A549 (cell line): ENCODE measurements at regions not wholly inside any gene's neighbourhood (a gene's known extent, or its start where the extent isn't known, plus 50 kb on each side); places are given as distances from the start of the nearest gene placed in this dataset.

Experiments used
- BCL3 ChIP-seq: fragments of >200 bp; sonication (Bioruptor Twin); formaldehyde crosslinking; IDR thresholded peaks from 3 replicates; pipeline ENCODE4 v1.6.1; 2016
- CEBPB ChIP-seq, 2 experiments: fragments of >200 bp in 1 of 2; sonication (Bioruptor Twin) in 1 of 2; formaldehyde crosslinking in 1 of 2; IDR thresholded peaks; 2 replicates each; pipeline ENCODE4 v1.6.1; 2012 to 2016
- CTCF ChIP-seq: fragments of >200 bp; sonication (Bioruptor Twin); formaldehyde crosslinking; IDR thresholded peaks from 3 replicates; pipeline ENCODE4 v1.5.1; 2016
- HDAC2 ChIP-seq: fragments of 200-600 bp; sonication (generic); IDR thresholded peaks from 2 replicates; pipeline ENCODE4 v1.6.1; 2016
- KDM1A ChIP-seq: fragments of 200-600 bp; sonication (generic); IDR thresholded peaks from 2 replicates; pipeline ENCODE4 v1.6.1; 2016; ENCODE audit warnings: low read depth, mild to moderate bottlenecking
- MAX ChIP-seq: IDR thresholded peaks from 2 replicates; pipeline ENCODE4 v1.6.1; 2012
- POLR2A ChIP-seq: IDR thresholded peaks from 2 replicates; pipeline ENCODE4 v1.6.1; 2012; ENCODE audit warnings: mild to moderate bottlenecking, low read length
- REST ChIP-seq: fragments of 200-600 bp; sonication (generic); IDR thresholded peaks from 2 replicates; pipeline ENCODE4 v1.6.1; 2016; ENCODE audit warnings: antibody characterized with exemption, mild to moderate bottlenecking, moderate library complexity

DNA sequence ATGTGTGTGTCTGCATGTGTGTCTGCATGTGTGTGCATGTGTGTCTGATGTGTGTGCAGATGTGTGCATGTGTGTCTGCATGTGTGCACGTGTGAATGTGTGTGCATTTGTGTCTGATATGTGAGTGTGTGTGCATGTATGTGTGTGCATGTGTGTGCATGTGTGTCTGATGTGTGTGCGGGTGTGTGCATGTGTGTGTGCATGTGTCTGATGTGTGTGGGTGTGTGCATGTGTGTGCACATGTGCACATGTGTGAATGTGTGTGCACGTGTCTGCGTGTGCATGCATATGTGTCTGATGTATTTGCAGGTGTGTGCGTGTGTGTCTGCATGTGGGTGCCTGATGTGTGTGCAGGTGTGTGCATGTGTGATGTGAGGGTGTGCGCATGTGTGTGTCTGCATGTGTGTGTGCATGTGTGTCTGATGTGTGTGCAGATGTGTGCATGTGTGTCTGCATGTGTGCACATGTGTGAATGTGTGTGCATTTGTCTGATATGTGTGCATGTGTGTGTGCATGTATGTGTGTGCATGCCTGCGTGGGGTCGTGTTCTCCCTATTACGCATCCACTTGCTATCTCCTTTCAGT is 470.1 kb upstream of the HS6ST1 start:
- TF ChIP-seq CEBPB (IDR thresholded peaks at IDR 0.05), result no peak
- no peak for TF ChIP-seq BCL3
- TF ChIP-seq CTCF, result no peak
- no peak for TF ChIP-seq POLR2A
- TF ChIP-seq KDM1A, result no peak
- TF ChIP-seq HDAC2, result no peak
- no peak for TF ChIP-seq MAX
- TF ChIP-seq REST, result no peak
